ENCODE measurements at regions not wholly inside any gene's neighbourhood (a gene's known extent, or its start where the extent isn't known, plus 50 kb on each side); places are given as distances from the start of the nearest gene placed in this dataset.

- no peak for TF ChIP-seq CTCF (IDR thresholded peaks at IDR 0.05)
- TF ChIP-seq POLR2A (IDR thresholded peaks at IDR 0.05), result no peak
These were observed 281.2 kb upstream of the DEFB112 start for GRCh38 chr6:50330963-50331362.

Data from esophagus squamous epithelium (tissue), 4 donors.